HepG2 (cell line): ENCODE measurements at regions not wholly inside any gene's neighbourhood (a gene's known extent, or its start where the extent isn't known, plus 50 kb on each side); places are given as distances from the start of the nearest gene placed in this dataset.
A peak's percentile ranks its signal among the peaks of the same experiment; 100 is the strongest.

Source experiments
- ATAC-seq: fragments of 200-7000 bp; cut with Tn5 transposase; 3 replicates; pipeline ENCODE4 v1.9.1; 2020; ENCODE audit warnings: mild to moderate bottlenecking, moderate library complexity
- BruUV-seq: library from RNA; stranded (reverse); fragments of 400-500 nt; replicated peaks from 2 replicates; lab custom pipeline; 2021; lab: Mats Ljungman, UMichigan
- CTCF ChIA-PET: fragments of 300-600 bp; formaldehyde crosslinking; extraction: SDS; loops from one replicate; lab custom pipeline; 2021; ENCODE audit warnings: low total read pairs, inconsistent platforms, low intra/inter-chr PET ratio; lab: Yijun Ruan, JAX
- POLR2A ChIA-PET: fragments of 350-600 bp; sonication (Branson Sonifier 250); formaldehyde crosslinking; loops from one replicate; lab custom pipeline; 2020; ENCODE audit warnings: antibody characterized with exemption, inconsistent platforms; lab: Yijun Ruan, JAX
- DNase-seq: peaks from one replicate; pipeline ENCODE4 v3.0.0-alpha.2; 2015; ENCODE audit warnings: low spot score
- FAIRE-seq: peaks from 3 replicates; lab custom pipeline; 2011; peaks lifted over from hg19 to GRCh38; lab: Jason Lieb, UNC
- H2AFZ ChIP-seq: one replicate; pipeline ENCODE4 v1.6.1; 2011; ENCODE audit warnings: low read length, inconsistent platforms
- H3K27ac ChIP-seq: fragments of 300-600 bp; 3 replicates; pipeline ENCODE4 v1.8.0; 2011; ENCODE audit warnings: mixed run types, mild to moderate bottlenecking, mixed read lengths, low read length, inconsistent platforms; ENCODE audit not compliant: insufficient read depth; ENCODE audit errors: extremely low read length
- H3K27me3 ChIP-seq, 2 experiments: fragments of 200-600 bp in 1 of 2; 2 replicates in 1 of 2; 3 replicates in 1 of 2; pipeline versions ENCODE4 v1.6.0 to v1.8.0; 2011; ENCODE audit warnings: low read length in 2 of 2, mild to moderate bottlenecking in 2 of 2, moderate library complexity in 2 of 2, inconsistent platforms in 1 of 2; ENCODE audit not compliant: insufficient read depth in 2 of 2, control insufficient read depth in 1 of 2
- H3K36me3 ChIP-seq, 2 experiments: fragments of 200-600 bp in 1 of 2; replicated peaks in 1 of 2; 2 replicates in 1 of 2; 3 replicates in 1 of 2; pipeline versions ENCODE4 v1.5.1 to v1.8.0; 2011; ENCODE audit warnings: low read length in 2 of 2, inconsistent platforms in 1 of 2; ENCODE audit not compliant: insufficient read depth in 2 of 2, control insufficient read depth in 1 of 2
- H3K4me1 ChIP-seq: 2 replicates; pipeline ENCODE4 v1.5.1; 2012; ENCODE audit warnings: low read length, inconsistent platforms; ENCODE audit not compliant: insufficient read depth
- H3K4me2 ChIP-seq: 2 replicates; pipeline ENCODE4 v1.6.0; 2011; ENCODE audit warnings: low read depth, low read length, inconsistent platforms
- H3K4me3 ChIP-seq, 3 experiments: fragments of 200-600 bp in 1 of 3; sonication (generic), shearing (Covaris generic) in 1 of 3; replicated peaks in 1 of 3; 2 replicates each; pipeline ENCODE4 v1.5.1; 2011 to 2016; ENCODE audit warnings: low read length in 3 of 3, inconsistent platforms in 2 of 3, low read depth in 2 of 3, mild to moderate bottlenecking in 2 of 3, control low read depth in 1 of 3, mixed read lengths in 1 of 3; ENCODE audit not compliant: insufficient read depth in 1 of 3
- H3K79me2 ChIP-seq: one replicate; pipeline ENCODE4 v1.6.1; 2011; ENCODE audit warnings: low read length, inconsistent platforms; ENCODE audit not compliant: insufficient read depth
- H3K9ac ChIP-seq: 2 replicates; pipeline ENCODE4 v1.6.0; 2011; ENCODE audit warnings: mild to moderate bottlenecking, low read depth, low read length, inconsistent platforms; ENCODE audit not compliant: insufficient read depth
- H3K9me3 ChIP-seq: 2 replicates; pipeline ENCODE4 v1.5.1; 2012; ENCODE audit warnings: mild to moderate bottlenecking, low read length
- H4K20me1 ChIP-seq: 2 replicates; pipeline ENCODE4 v1.6.0; 2011; ENCODE audit warnings: inconsistent platforms, mild to moderate bottlenecking, low read length, moderate library complexity; ENCODE audit not compliant: insufficient read depth
- ATRX ChIP-seq: sonication (generic); formaldehyde crosslinking; IDR thresholded peaks from 2 replicates; pipeline ENCODE4 v1.4.0; 2020; ENCODE audit warnings: missing genetic modification reagents, borderline replicate concordance
- E2F2 ChIP-seq: sonication (generic); formaldehyde crosslinking; IDR thresholded peaks from 2 replicates; pipeline ENCODE4 v1.4.0; 2020; ENCODE audit warnings: missing genetic modification reagents, borderline replicate concordance
- HDAC1 ChIP-seq: sonication (generic); formaldehyde crosslinking; IDR thresholded peaks from 2 replicates; pipeline ENCODE4 v1.5.1; 2020; ENCODE audit warnings: mild to moderate bottlenecking, missing genetic modification reagents
- ONECUT2 ChIP-seq: sonication (generic); formaldehyde crosslinking; IDR thresholded peaks from 2 replicates; pipeline ENCODE4 v1.4.0; 2020; ENCODE audit warnings: missing genetic modification reagents
- PITX1 ChIP-seq: sonication (generic); formaldehyde crosslinking; IDR thresholded peaks from 2 replicates; pipeline ENCODE4 v1.5.1; 2020; ENCODE audit warnings: mild to moderate bottlenecking, missing genetic modification reagents
- RFXAP ChIP-seq: sonication (generic); formaldehyde crosslinking; IDR thresholded peaks from 2 replicates; pipeline ENCODE4 v1.4.0; 2020; ENCODE audit warnings: missing genetic modification reagents, borderline replicate concordance
- STAG1 ChIP-seq: sonication (generic); formaldehyde crosslinking; IDR thresholded peaks from 2 replicates; pipeline ENCODE4 v1.4.0; 2020; ENCODE audit warnings: missing genetic modification reagents
- TCF12 ChIP-seq, 2 experiments: fragments of 450-650 bp in 1 of 2; sonication (generic) in 1 of 2; formaldehyde crosslinking in 1 of 2; IDR thresholded peaks; 2 replicates each; pipeline versions ENCODE4 v1.6.1 to v1.8.0; 2017 to 2022; ENCODE audit warnings: antibody characterized with exemption in 1 of 2, mild to moderate bottlenecking in 1 of 2, missing genetic modification reagents in 1 of 2, moderate library complexity in 1 of 2
- TOE1 ChIP-seq: sonication (generic); formaldehyde crosslinking; IDR thresholded peaks from 2 replicates; pipeline ENCODE4 v1.4.0; 2020; ENCODE audit warnings: mild to moderate bottlenecking, missing genetic modification reagents
- ZBTB7A ChIP-seq: sonication (generic); formaldehyde crosslinking; IDR thresholded peaks from 2 replicates; pipeline ENCODE4 v1.8.0; 2022; ENCODE audit warnings: mild to moderate bottlenecking, missing genetic modification reagents
- ZNF34 ChIP-seq: sonication (generic); formaldehyde crosslinking; IDR thresholded peaks from 2 replicates; pipeline ENCODE4 v1.4.0; 2020; ENCODE audit warnings: mild to moderate bottlenecking, missing genetic modification reagents, borderline replicate concordance
- ZNF367 ChIP-seq: sonication (generic); formaldehyde crosslinking; IDR thresholded peaks from 2 replicates; pipeline ENCODE4 v1.4.0; 2020; ENCODE audit warnings: missing genetic modification reagents, borderline replicate concordance
- ZNF569 ChIP-seq: sonication (generic); formaldehyde crosslinking; IDR thresholded peaks from 2 replicates; pipeline ENCODE4 v1.5.0; 2020; ENCODE audit warnings: mild to moderate bottlenecking, missing genetic modification reagents, moderate library complexity, borderline replicate concordance
- ZNF816 ChIP-seq: sonication (generic); formaldehyde crosslinking; IDR thresholded peaks from 2 replicates; pipeline ENCODE4 v1.8.0; 2022; ENCODE audit warnings: missing genetic modification reagents, mild to moderate bottlenecking, borderline replicate concordance
- WGBS: methylation state at CpG from one replicate; pipeline ENCODE4 v1.1.6; 2017; ENCODE audit warnings: low lambda C conversion rate; 5-methylcytosine and 5-hydroxymethylcytosine counted together
- in situ Hi-C: cut with HindIII; loops from 2 replicates; pipeline ENCODE4 v1.10.0; 2017; ENCODE audit warnings: low pct_unique_long_range_greater_than_20kb; ENCODE audit not compliant: extremely low pct_ligation_motif_present
- intact Hi-C: fragments of 100-400 bp; cut with micrococcal nuclease; formaldehyde crosslinking; loops from one replicate; pipeline ENCODE4 v1.10.0; 2022; ENCODE audit not compliant: unreplicated experiment

- H2AFZ ChIP-seq = no peak overlapping the region
- peak; percentile 21; the same call in 1 of the 2 replicates for TF ChIP-seq STAG1 (CRISPR knock-in tag)
- no peak for TF ChIP-seq ATRX
- ChIA-PET CTCF (no interaction called here), POLR2A (no interaction called here)
- H3K4me1 ChIP-seq = no peaks in the 10 kb centered on the region
- H3K4me3 ChIP-seq = no peak overlapping the region
- no TSS peak for BruUV-seq
- in situ Hi-C loops = no loop called here
- intact Hi-C loops = no loop called here
- WGBS = 4% methylated on average over 4 of the region's 4 CpGs
- H3K36me3 ChIP-seq = no peaks in the 10 kb centered on the region
- H4K20me1 ChIP-seq = no peaks in the 10 kb centered on the region
- no peak for FAIRE-seq
- H3K79me2 ChIP-seq = no peaks in the 10 kb centered on the region
- H3K9ac ChIP-seq = no peak overlapping the region
- peaks cover 0 to 8% of the 10 kb centered on the region in 2 experiments; a peak in 1 of 5 replicates for H3K27me3 ChIP-seq
- H3K27ac ChIP-seq = no peak overlapping the region
- peak; percentile 78 for ATAC-seq
- H3K9me3 ChIP-seq = no peaks in the 10 kb centered on the region
- no peak for DNase-seq
- H3K4me2 ChIP-seq = no peak overlapping the region
Observed at GRCh38 chr9:87290241-87291052, 207.2 kb upstream of the DAPK1 start.

GRCh38 chr9:87292449-87293191 is 205.0 kb upstream of the DAPK1 start:
- Histone ChIP-seq H3K9ac (no peak overlapping the region), H3K27ac (no peak overlapping the region), H3K9me3 (no peaks in the 10 kb centered on the region), H4K20me1 (no peaks in the 10 kb centered on the region), H3K36me3 (no peaks in the 10 kb centered on the region), H3K4me3 (no peak overlapping the region), H3K4me2 (no peak overlapping the region), H2AFZ (no peak overlapping the region), H3K4me1 (no peaks in the 10 kb centered on the region), H3K79me2 (no peaks in the 10 kb centered on the region), H3K27me3 (peaks cover 0 to 8% of the 10 kb centered on the region in 2 experiments; a peak in 1 of 5 replicates)
- POLR2A ChIA-PET = no interaction called here
- intact Hi-C loops (no loop called here), in situ Hi-C loops (no loop called here)
- DNase-seq (no peak), ATAC-seq (no peak), FAIRE-seq (no peak)
- no TSS peak for BruUV-seq
- CTCF ChIA-PET = no interaction called here
- WGBS = 2% methylated on average over 2 of the region's 2 CpGs
- TF ChIP-seq ONECUT2 (CRISPR knock-in tag) (no peak), PITX1 (no peak), ZNF569 (CRISPR knock-in tag) (no peak), HDAC1 (CRISPR knock-in tag) (no peak), TCF12 (IDR thresholded peaks at IDR 0.05) (no peak), TCF12 (CRISPR knock-in tag; IDR thresholded peaks at IDR 0.05) (no peak), ZBTB7A (CRISPR knock-in tag) (no peak), TOE1 (CRISPR knock-in tag) (no peak), E2F2 (CRISPR knock-in tag) (no peak), ZNF34 (CRISPR knock-in tag) (no peak), ZNF816 (CRISPR knock-in tag) (no peak), RFXAP (CRISPR knock-in tag) (no peak), ZNF367 (CRISPR knock-in tag) (no peak)
